ENCODE measurements at regions not wholly inside any gene's neighbourhood (a gene's known extent, or its start where the extent isn't known, plus 50 kb on each side); places are given as distances from the start of the nearest gene placed in this dataset.

DNA sequence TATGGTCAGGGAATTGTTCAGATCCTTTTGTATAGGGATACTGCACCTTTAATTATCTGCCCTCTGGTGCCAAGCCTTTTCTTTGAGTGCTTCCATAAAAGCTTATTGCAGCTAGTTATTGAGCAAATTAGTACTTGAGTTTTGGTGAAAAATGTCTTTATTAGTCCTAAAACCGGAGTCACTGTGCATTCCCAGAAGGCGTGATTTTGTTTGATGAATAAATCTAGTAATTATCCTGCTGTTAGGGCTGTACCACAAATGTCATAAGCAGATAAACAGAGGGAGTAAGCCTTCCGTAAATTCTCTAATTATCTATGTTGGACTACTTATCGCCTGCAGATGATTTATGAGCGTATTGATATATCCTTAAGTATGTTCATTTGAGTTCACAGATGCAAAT, 620.7 kb upstream of the ARRDC3 start:
- Histone ChIP-seq H3K4me2 (ENCODE audit: low read length) (no peak overlapping the region), H4K20me1 (ENCODE audit: insufficient read depth) (no peaks in the 10 kb centered on the region), H2AFZ (ENCODE audit: low read depth, low read length) (no peak overlapping the region), H3K27me3 (ENCODE audit: insufficient read depth, low read depth, low read length) (no peaks in the 10 kb centered on the region), H3K27ac (ENCODE audit: low read length) (no peak overlapping the region), H3K36me3 (ENCODE audit: insufficient read depth, low read length) (no peaks in the 10 kb centered on the region), H3K9ac (ENCODE audit: low read length) (no peak overlapping the region), H3K79me2 (replicated peaks; ENCODE audit: insufficient read depth, low read length) (no peaks in the 10 kb centered on the region), H3F3A (ENCODE audit: insufficient read depth, low read length, poor library complexity, severe bottlenecking) (no peaks in the 10 kb centered on the region), H3K4me3 (ENCODE audit: low read length) (no peak overlapping the region), H3K9me2 (ENCODE audit: insufficient read depth, low read length) (no peaks in the 10 kb centered on the region), H3K9me3 (ENCODE audit: low read length) (no peaks in the 10 kb centered on the region)
- TF ChIP-seq SMC3 (conservative IDR thresholded peaks at IDR 0.05; ENCODE audit: poor library complexity) (no peak), RAD21 (conservative IDR thresholded peaks at IDR 0.05) (no peak), EP300 (conservative IDR thresholded peaks at IDR 0.05; ENCODE audit: poor library complexity, severe bottlenecking) (no peak), EZH2 (IDR thresholded peaks at IDR 0.05; ENCODE audit: borderline replicate concordance, insufficient read depth, low read length, poor library complexity, severe bottlenecking) (no peak), POLR2AphosphoS5 (IDR thresholded peaks at IDR 0.05) (no peak), MXI1 (conservative IDR thresholded peaks at IDR 0.05; ENCODE audit: poor library complexity, severe bottlenecking) (no peak)
- TF ChIP-seq, protein P1, sequence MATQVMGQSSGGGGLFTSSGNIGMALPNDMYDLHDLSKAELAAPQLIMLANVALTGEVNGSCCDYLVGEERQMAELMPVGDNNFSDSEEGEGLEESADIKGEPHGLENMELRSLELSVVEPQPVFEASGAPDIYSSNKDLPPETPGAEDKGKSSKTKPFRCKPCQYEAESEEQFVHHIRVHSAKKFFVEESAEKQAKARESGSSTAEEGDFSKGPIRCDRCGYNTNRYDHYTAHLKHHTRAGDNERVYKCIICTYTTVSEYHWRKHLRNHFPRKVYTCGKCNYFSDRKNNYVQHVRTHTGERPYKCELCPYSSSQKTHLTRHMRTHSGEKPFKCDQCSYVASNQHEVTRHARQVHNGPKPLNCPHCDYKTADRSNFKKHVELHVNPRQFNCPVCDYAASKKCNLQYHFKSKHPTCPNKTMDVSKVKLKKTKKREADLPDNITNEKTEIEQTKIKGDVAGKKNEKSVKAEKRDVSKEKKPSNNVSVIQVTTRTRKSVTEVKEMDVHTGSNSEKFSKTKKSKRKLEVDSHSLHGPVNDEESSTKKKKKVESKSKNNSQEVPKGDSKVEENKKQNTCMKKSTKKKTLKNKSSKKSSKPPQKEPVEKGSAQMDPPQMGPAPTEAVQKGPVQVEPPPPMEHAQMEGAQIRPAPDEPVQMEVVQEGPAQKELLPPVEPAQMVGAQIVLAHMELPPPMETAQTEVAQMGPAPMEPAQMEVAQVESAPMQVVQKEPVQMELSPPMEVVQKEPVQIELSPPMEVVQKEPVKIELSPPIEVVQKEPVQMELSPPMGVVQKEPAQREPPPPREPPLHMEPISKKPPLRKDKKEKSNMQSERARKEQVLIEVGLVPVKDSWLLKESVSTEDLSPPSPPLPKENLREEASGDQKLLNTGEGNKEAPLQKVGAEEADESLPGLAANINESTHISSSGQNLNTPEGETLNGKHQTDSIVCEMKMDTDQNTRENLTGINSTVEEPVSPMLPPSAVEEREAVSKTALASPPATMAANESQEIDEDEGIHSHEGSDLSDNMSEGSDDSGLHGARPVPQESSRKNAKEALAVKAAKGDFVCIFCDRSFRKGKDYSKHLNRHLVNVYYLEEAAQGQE (IDR thresholded peaks at IDR 0.05; ENCODE audit: borderline replicate concordance) = no peak
- TF ChIP-seq, protein P2, sequence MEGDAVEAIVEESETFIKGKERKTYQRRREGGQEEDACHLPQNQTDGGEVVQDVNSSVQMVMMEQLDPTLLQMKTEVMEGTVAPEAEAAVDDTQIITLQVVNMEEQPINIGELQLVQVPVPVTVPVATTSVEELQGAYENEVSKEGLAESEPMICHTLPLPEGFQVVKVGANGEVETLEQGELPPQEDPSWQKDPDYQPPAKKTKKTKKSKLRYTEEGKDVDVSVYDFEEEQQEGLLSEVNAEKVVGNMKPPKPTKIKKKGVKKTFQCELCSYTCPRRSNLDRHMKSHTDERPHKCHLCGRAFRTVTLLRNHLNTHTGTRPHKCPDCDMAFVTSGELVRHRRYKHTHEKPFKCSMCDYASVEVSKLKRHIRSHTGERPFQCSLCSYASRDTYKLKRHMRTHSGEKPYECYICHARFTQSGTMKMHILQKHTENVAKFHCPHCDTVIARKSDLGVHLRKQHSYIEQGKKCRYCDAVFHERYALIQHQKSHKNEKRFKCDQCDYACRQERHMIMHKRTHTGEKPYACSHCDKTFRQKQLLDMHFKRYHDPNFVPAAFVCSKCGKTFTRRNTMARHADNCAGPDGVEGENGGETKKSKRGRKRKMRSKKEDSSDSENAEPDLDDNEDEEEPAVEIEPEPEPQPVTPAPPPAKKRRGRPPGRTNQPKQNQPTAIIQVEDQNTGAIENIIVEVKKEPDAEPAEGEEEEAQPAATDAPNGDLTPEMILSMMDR (IDR thresholded peaks at IDR 0.05; ENCODE audit: poor library complexity, severe bottlenecking) = no peak

DNA sequence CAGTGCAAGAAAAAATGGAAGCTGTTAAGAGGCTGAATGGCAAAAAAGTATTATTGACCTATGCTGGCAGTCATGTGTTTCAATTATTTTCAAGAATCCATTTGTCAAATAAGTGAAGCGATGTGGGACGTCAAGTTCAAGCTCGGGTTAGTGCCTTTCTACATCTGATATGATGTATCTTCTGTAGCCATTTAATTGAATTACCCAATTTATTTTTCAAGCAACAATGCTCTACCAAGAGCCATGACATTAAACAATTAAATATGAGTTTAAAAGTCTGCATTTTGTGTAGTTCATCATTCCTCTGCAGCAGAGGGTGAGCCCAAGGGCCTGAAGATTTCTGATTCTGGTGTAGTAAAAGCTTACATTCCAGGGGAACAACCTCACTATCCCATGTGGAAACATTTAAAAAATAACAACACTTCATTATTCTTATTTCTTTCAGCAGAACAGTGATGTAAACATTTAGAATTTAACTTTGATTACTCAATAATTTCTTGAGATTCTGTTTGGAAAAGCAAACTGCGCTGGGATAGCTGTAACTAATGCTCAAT, 619.7 kb upstream of the ARRDC3 start:
- Histone ChIP-seq H3F3A (ENCODE audit: insufficient read depth, low read length, poor library complexity, severe bottlenecking) (no peaks in the 10 kb centered on the region), H3K79me2 (replicated peaks; ENCODE audit: insufficient read depth, low read length) (no peaks in the 10 kb centered on the region), H3K36me3 (ENCODE audit: insufficient read depth, low read length) (no peaks in the 10 kb centered on the region), H2AFZ (ENCODE audit: low read depth, low read length) (no peak overlapping the region), H3K9ac (ENCODE audit: low read length) (no peak overlapping the region), H3K27ac (ENCODE audit: low read length) (no peak overlapping the region), H3K9me3 (ENCODE audit: low read length) (no peaks in the 10 kb centered on the region), H3K27me3 (ENCODE audit: insufficient read depth, low read depth, low read length) (no peaks in the 10 kb centered on the region), H3K4me2 (ENCODE audit: low read length) (no peak overlapping the region), H3K9me2 (ENCODE audit: insufficient read depth, low read length) (no peaks in the 10 kb centered on the region), H3K4me3 (ENCODE audit: low read length) (no peak overlapping the region), H4K20me1 (ENCODE audit: insufficient read depth) (no peaks in the 10 kb centered on the region)
- TF ChIP-seq SMC3 (conservative IDR thresholded peaks at IDR 0.05; ENCODE audit: poor library complexity) (no peak), MXI1 (conservative IDR thresholded peaks at IDR 0.05; ENCODE audit: poor library complexity, severe bottlenecking) (no peak), EP300 (conservative IDR thresholded peaks at IDR 0.05; ENCODE audit: poor library complexity, severe bottlenecking) (no peak)

DNA sequence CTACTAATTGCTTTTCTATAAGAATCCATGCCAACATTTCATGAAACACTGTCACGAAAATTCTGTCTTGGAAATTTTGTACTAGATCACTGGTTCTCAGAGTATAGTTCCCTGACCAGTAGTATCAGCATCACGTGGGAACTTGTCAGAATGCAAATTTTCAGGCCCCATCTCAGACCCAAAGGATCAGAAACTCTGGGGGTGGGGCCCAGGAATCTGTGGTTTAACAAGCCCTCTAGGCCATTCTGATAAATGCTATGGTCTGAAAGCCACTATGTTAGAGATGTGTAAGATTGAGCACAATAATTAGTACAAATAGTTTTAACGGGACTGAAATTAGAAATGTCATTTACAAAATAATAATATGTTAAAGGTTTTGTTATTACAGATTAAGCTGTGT, 615.7 kb upstream of the ARRDC3 start:
- TF ChIP-seq EZH2 (IDR thresholded peaks at IDR 0.05; ENCODE audit: borderline replicate concordance, insufficient read depth, low read length, poor library complexity, severe bottlenecking) = no peak
- TF ChIP-seq, protein P1 (IDR thresholded peaks at IDR 0.05; ENCODE audit: borderline replicate concordance) = no peak
- no peak for TF ChIP-seq MXI1 (conservative IDR thresholded peaks at IDR 0.05; ENCODE audit: poor library complexity, severe bottlenecking)
- no peak for TF ChIP-seq SMC3 (conservative IDR thresholded peaks at IDR 0.05; ENCODE audit: poor library complexity)
- no peak for TF ChIP-seq TAF1 (IDR thresholded peaks at IDR 0.05; ENCODE audit: low read depth)
- no peak for TF ChIP-seq EP300 (conservative IDR thresholded peaks at IDR 0.05; ENCODE audit: poor library complexity, severe bottlenecking)
- no peak for TF ChIP-seq POLR2AphosphoS5 (IDR thresholded peaks at IDR 0.05)
- TF ChIP-seq RAD21 (conservative IDR thresholded peaks at IDR 0.05) = no peak
- TF ChIP-seq, protein P2 (IDR thresholded peaks at IDR 0.05; ENCODE audit: poor library complexity, severe bottlenecking) = no peak
- H3K4me3 ChIP-seq (ENCODE audit: low read length) = no peak overlapping the region
- H3K4me2 ChIP-seq (ENCODE audit: low read length) = no peak overlapping the region
- H3K9me3 ChIP-seq (ENCODE audit: low read length) = no peaks in the 10 kb centered on the region
- no peak overlapping the region for H2AFZ ChIP-seq (ENCODE audit: low read depth, low read length)
- no peaks in the 10 kb centered on the region for H4K20me1 ChIP-seq (ENCODE audit: insufficient read depth)
- H3K36me3 ChIP-seq (ENCODE audit: insufficient read depth, low read length) = no peaks in the 10 kb centered on the region
- H3K9me2 ChIP-seq (ENCODE audit: insufficient read depth, low read length) = no peaks in the 10 kb centered on the region
- H3K9ac ChIP-seq (ENCODE audit: low read length) = no peak overlapping the region
- H3F3A ChIP-seq (ENCODE audit: insufficient read depth, low read length, poor library complexity, severe bottlenecking) = no peaks in the 10 kb centered on the region
- H3K27ac ChIP-seq (ENCODE audit: low read length) = no peak overlapping the region
- no peaks in the 10 kb centered on the region for H3K27me3 ChIP-seq (ENCODE audit: insufficient read depth, low read depth, low read length)
- no peaks in the 10 kb centered on the region for H3K79me2 ChIP-seq (replicated peaks; ENCODE audit: insufficient read depth, low read length)
